K562 (cell line): ENCODE measurements at regions not wholly inside any gene's neighbourhood (a gene's known extent, or its start where the extent isn't known, plus 50 kb on each side); places are given as distances from the start of the nearest gene placed in this dataset.

Experiments
- FOXK1 ChIP-seq: sonication (generic); formaldehyde crosslinking; IDR thresholded peaks from 2 replicates; pipeline ENCODE4 v1.8.0; 2022; ENCODE audit warnings: missing genetic modification reagents, mild to moderate bottlenecking, borderline replicate concordance
- KDM1A ChIP-seq, 2 experiments: fragments of 450-650 bp; IDR thresholded peaks; 2 replicates each; pipeline ENCODE4 v1.6.1; 2016; ENCODE audit warnings: mild to moderate bottlenecking in 2 of 2
- TF ChIP-seq, protein P1 (sequence below), 2 experiments: fragments of 450-650 bp; formaldehyde crosslinking in 1 of 2; IDR thresholded peaks; 2 replicates each; pipeline versions ENCODE4 v1.4.0 to v1.6.1; 2014 to 2020; ENCODE audit warnings: mild to moderate bottlenecking in 2 of 2, borderline replicate concordance in 1 of 2, low read depth in 1 of 2
- TF ChIP-seq, protein P2 (sequence below): fragments of 250-450 bp; sonication (Bioruptor Pico); IDR thresholded peaks from 2 replicates; pipeline ENCODE4 v1.8.0; 2022; ENCODE audit warnings: inconsistent platforms
- TF ChIP-seq, protein P3 (sequence below): fragments of 450-650 bp; formaldehyde crosslinking; IDR thresholded peaks from 2 replicates; pipeline ENCODE4 v1.4.0; 2020; ENCODE audit warnings: mild to moderate bottlenecking, moderate library complexity

DNA sequence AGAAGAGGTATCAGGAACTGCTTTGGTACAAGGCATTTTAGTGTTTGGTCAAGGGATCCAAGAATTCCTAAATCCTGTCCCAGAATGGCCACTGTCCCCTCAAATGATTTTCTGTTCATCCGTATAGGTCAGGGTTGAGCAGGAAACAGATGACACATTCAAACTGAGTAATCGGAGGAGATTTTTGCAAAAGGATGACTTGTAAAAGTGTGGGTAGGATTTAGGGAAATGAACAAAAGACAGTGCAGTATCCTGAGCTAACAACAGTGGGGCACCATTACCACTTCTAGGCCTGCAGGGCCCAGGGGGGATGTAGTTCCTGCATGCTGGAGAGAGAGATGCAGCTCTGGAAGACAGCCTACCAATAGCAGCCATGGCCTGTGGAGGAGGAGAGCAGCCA lies 290.1 kb downstream of the ZSWIM6 start (continued):
- TF ChIP-seq, protein P1, sequence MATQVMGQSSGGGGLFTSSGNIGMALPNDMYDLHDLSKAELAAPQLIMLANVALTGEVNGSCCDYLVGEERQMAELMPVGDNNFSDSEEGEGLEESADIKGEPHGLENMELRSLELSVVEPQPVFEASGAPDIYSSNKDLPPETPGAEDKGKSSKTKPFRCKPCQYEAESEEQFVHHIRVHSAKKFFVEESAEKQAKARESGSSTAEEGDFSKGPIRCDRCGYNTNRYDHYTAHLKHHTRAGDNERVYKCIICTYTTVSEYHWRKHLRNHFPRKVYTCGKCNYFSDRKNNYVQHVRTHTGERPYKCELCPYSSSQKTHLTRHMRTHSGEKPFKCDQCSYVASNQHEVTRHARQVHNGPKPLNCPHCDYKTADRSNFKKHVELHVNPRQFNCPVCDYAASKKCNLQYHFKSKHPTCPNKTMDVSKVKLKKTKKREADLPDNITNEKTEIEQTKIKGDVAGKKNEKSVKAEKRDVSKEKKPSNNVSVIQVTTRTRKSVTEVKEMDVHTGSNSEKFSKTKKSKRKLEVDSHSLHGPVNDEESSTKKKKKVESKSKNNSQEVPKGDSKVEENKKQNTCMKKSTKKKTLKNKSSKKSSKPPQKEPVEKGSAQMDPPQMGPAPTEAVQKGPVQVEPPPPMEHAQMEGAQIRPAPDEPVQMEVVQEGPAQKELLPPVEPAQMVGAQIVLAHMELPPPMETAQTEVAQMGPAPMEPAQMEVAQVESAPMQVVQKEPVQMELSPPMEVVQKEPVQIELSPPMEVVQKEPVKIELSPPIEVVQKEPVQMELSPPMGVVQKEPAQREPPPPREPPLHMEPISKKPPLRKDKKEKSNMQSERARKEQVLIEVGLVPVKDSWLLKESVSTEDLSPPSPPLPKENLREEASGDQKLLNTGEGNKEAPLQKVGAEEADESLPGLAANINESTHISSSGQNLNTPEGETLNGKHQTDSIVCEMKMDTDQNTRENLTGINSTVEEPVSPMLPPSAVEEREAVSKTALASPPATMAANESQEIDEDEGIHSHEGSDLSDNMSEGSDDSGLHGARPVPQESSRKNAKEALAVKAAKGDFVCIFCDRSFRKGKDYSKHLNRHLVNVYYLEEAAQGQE (IDR thresholded peaks at IDR 0.05; ENCODE audit: borderline replicate concordance) = no peak
- TF ChIP-seq, protein P1 (CRISPR knock-in tag; IDR thresholded peaks at IDR 0.05; ENCODE audit: low read depth) = no peak
- TF ChIP-seq FOXK1 (CRISPR knock-in tag) (no peak), KDM1A (IDR thresholded peaks at IDR 0.05) (no peak)
- TF ChIP-seq, protein P2, sequence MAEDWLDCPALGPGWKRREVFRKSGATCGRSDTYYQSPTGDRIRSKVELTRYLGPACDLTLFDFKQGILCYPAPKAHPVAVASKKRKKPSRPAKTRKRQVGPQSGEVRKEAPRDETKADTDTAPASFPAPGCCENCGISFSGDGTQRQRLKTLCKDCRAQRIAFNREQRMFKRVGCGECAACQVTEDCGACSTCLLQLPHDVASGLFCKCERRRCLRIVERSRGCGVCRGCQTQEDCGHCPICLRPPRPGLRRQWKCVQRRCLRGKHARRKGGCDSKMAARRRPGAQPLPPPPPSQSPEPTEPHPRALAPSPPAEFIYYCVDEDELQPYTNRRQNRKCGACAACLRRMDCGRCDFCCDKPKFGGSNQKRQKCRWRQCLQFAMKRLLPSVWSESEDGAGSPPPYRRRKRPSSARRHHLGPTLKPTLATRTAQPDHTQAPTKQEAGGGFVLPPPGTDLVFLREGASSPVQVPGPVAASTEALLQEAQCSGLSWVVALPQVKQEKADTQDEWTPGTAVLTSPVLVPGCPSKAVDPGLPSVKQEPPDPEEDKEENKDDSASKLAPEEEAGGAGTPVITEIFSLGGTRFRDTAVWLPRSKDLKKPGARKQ = no peak
- TF ChIP-seq, protein P3, sequence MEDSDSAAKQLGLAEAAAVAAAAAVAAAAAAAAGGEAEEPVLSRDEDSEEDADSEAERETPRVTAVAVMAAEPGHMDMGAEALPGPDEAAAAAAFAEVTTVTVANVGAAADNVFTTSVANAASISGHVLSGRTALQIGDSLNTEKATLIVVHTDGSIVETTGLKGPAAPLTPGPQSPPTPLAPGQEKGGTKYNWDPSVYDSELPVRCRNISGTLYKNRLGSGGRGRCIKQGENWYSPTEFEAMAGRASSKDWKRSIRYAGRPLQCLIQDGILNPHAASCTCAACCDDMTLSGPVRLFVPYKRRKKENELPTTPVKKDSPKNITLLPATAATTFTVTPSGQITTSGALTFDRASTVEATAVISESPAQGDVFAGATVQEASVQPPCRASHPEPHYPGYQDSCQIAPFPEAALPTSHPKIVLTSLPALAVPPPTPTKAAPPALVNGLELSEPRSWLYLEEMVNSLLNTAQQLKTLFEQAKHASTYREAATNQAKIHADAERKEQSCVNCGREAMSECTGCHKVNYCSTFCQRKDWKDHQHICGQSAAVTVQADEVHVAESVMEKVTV = no peak
